Neuronal stem cell (in vitro differentiated cells): ENCODE measurements at regions not wholly inside any gene's neighbourhood (a gene's known extent, or its start where the extent isn't known, plus 50 kb on each side); places are given as distances from the start of the nearest gene placed in this dataset.
A peak's percentile ranks its signal among the peaks of the same experiment; 100 is the strongest.

Source experiments
- DNase-seq: peaks from one replicate; pipeline ENCODE4 v3.0.0-alpha.2; 2013; ENCODE audit warnings: low spot score
- H2AFZ ChIP-seq: one replicate; pipeline ENCODE4 v1.6.1; 2013; ENCODE audit warnings: mild to moderate bottlenecking, low read length, inconsistent platforms
- H2AK5ac ChIP-seq: 2 replicates; pipeline ENCODE4 v1.6.1; 2013; ENCODE audit warnings: low read depth, mild to moderate bottlenecking, inconsistent platforms, low read length, moderate library complexity, mixed read lengths
- H2BK120ac ChIP-seq: 2 replicates; pipeline ENCODE4 v1.6.1; 2013; ENCODE audit warnings: low read depth, mild to moderate bottlenecking, inconsistent platforms, low read length, moderate library complexity, mixed read lengths
- H2BK12ac ChIP-seq: one replicate; pipeline ENCODE4 v1.6.1; 2013; ENCODE audit warnings: low read length, inconsistent platforms
- H2BK15ac ChIP-seq: 2 replicates; pipeline ENCODE4 v1.6.1; 2013; ENCODE audit warnings: mild to moderate bottlenecking, low read length, inconsistent platforms, mixed read lengths
- H2BK5ac ChIP-seq: one replicate; pipeline ENCODE4 v1.6.1; 2013; ENCODE audit warnings: inconsistent platforms, mild to moderate bottlenecking, low read length, moderate library complexity
- H3K14ac ChIP-seq: one replicate; pipeline ENCODE4 v1.6.1; 2013; ENCODE audit warnings: low read length, inconsistent platforms
- H3K18ac ChIP-seq: 2 replicates; pipeline ENCODE4 v1.6.1; 2013; ENCODE audit warnings: low read length, inconsistent platforms
- H3K23ac ChIP-seq: 2 replicates; pipeline ENCODE4 v1.6.1; 2013; ENCODE audit warnings: low read depth, mild to moderate bottlenecking, mixed read lengths, low read length, inconsistent platforms; ENCODE audit not compliant: poor library complexity
- H3K27ac ChIP-seq: replicated peaks from 3 replicates; pipeline ENCODE4 v1.5.1; 2013; ENCODE audit warnings: low read length, inconsistent platforms
- H3K27me3 ChIP-seq, 3 experiments: 2 replicates each; pipeline ENCODE4 v1.6.1; 2013; ENCODE audit warnings: low read length in 3 of 3, mild to moderate bottlenecking in 2 of 3, inconsistent platforms in 1 of 3, low read depth in 1 of 3, mixed read lengths in 1 of 3, moderate library complexity in 1 of 3; ENCODE audit not compliant: control insufficient read depth in 3 of 3, insufficient read depth in 3 of 3
- H3K36me3 ChIP-seq, 2 donors: replicated peaks in 1 of 2; 2 replicates each; pipeline ENCODE4 v1.6.1; 2013; ENCODE audit warnings: low read length in 2 of 2; ENCODE audit not compliant: control insufficient read depth in 2 of 2, insufficient read depth in 2 of 2
- H3K4ac ChIP-seq: 2 replicates; pipeline ENCODE4 v1.6.1; 2013; ENCODE audit warnings: inconsistent platforms, mild to moderate bottlenecking, low read length, moderate library complexity
- H3K4me1 ChIP-seq, 2 donors: 1 replicate in 1 of 2; 2 replicates in 1 of 2; pipeline ENCODE4 v1.6.1; 2013; ENCODE audit warnings: low read length in 2 of 2, low read depth in 1 of 2; ENCODE audit not compliant: control insufficient read depth in 2 of 2, insufficient read depth in 1 of 2
- H3K4me2 ChIP-seq: one replicate; pipeline ENCODE4 v1.6.1; 2013; ENCODE audit warnings: mild to moderate bottlenecking, low read length, inconsistent platforms; ENCODE audit not compliant: insufficient read depth, poor library complexity, severe bottlenecking
- H3K4me3 ChIP-seq, 2 donors: 2 replicates each; pipeline ENCODE4 v1.5.1; 2013; ENCODE audit warnings: low read length in 2 of 2, mild to moderate bottlenecking in 2 of 2, inconsistent platforms in 1 of 2, moderate library complexity in 1 of 2
- H3K79me1 ChIP-seq: one replicate; pipeline ENCODE4 v1.6.1; 2013; ENCODE audit warnings: low read depth, mild to moderate bottlenecking, inconsistent platforms, low read length, moderate library complexity
- H3K9ac ChIP-seq: one replicate; pipeline ENCODE4 v1.6.1; 2013; ENCODE audit warnings: mild to moderate bottlenecking, low read depth, low read length, inconsistent platforms; ENCODE audit not compliant: poor library complexity
- H3K9me3 ChIP-seq, 2 donors: replicated peaks in 1 of 2; 2 replicates each; pipeline versions ENCODE3 to v1.6.1; 2013; ENCODE audit warnings: low read length in 2 of 2, mild to moderate bottlenecking in 2 of 2, inconsistent platforms in 1 of 2, low read depth in 1 of 2, mixed read lengths in 1 of 2, moderate library complexity in 1 of 2; ENCODE audit not compliant: control insufficient read depth in 2 of 2, insufficient read depth in 1 of 2
- H4K8ac ChIP-seq: one replicate; pipeline ENCODE4 v1.6.1; 2013; ENCODE audit warnings: low read depth, mild to moderate bottlenecking, inconsistent platforms, low read length, moderate library complexity
- H4K91ac ChIP-seq: one replicate; pipeline ENCODE4 v1.6.1; 2013; ENCODE audit warnings: low read length, low read depth, mild to moderate bottlenecking, inconsistent platforms; ENCODE audit not compliant: poor library complexity
- WGBS, 2 donors: extraction: QIAGEN DNeasy Blood & Tissue Kit; methylation state at CpG; one replicate each; pipeline ENCODE4 v1.1.7; 2013; ENCODE audit warnings: missing lambda C conversion rate in 2 of 2, mixed read lengths in 1 of 2; ENCODE audit not compliant: insufficient read length in 2 of 2, insufficient replicate concordance in 1 of 2; ENCODE audit errors: extremely low coverage in 2 of 2; 5-methylcytosine and 5-hydroxymethylcytosine counted together

DNA sequence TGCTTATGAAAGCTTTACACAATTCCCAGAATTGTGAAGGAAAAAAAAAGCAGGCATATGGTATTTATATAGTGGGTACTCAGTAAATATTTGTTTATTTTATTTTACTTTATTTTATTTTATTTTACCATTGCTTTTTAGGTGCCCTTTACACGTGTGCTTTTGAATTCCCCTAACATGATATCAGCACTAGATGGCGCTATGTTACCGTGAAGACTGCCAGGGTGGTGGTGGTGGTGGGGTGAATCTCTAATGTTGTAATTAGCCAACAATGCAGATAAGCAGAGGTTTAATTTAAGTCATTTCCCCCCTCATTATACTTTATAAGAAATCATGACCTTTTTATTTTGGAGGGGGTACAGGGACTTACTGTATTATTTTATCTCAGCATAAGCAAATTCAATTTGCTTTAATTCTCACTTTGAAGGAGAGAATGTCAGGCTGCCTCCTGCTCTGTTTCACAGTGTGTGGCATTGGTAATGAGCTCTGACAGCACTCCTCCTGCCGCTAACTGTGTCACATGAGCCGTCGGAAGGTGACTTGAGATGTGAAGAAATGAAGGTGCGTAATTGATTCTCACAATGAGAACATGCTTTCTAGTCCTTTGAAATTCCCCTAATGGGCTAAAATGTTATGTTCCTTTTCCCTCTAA lies 165.6 kb downstream of the YTHDC2 start:
- H3K18ac ChIP-seq, result no peak overlapping the region
- H4K8ac ChIP-seq, result no peak overlapping the region
- H3K4me3 ChIP-seq, result no peak overlapping the region
- H3K79me1 ChIP-seq, result no peaks in the 10 kb centered on the region
- H3K23ac ChIP-seq, result no peak overlapping the region
- H4K91ac ChIP-seq, result no peak overlapping the region
- peaks cover 8 to 10% of the 10 kb centered on the region in 2 donors for H3K9me3 ChIP-seq
- no peak overlapping the region for H2BK5ac ChIP-seq
- WGBS, 2 donors, result no CpG with 5 or more reads among the region's 7 CpGs
- no peak overlapping the region for H2BK120ac ChIP-seq
- no peak overlapping the region for H2AFZ ChIP-seq
- peaks cover 0 to 7% of the 10 kb centered on the region in 2 donors for H3K4me1 ChIP-seq
- H3K27ac ChIP-seq, result no peak overlapping the region
- no peak overlapping the region for H2BK12ac ChIP-seq
- H3K4ac ChIP-seq, result no peak overlapping the region
- H3K27me3 ChIP-seq, result no peaks in the 10 kb centered on the region
- H3K36me3 ChIP-seq, result peaks cover 0 to 2% of the 10 kb centered on the region in 2 donors
- H3K4me2 ChIP-seq, result no peak overlapping the region
- H2BK15ac ChIP-seq, result no peak overlapping the region
- DNase-seq, result peak; percentile 69
- H3K9ac ChIP-seq, result no peak overlapping the region
- no peak overlapping the region for H3K14ac ChIP-seq
- no peak overlapping the region for H2AK5ac ChIP-seq

GRCh38 chr5:113680534-113680933 lies 167.0 kb downstream of the YTHDC2 start:
- no peak overlapping the region for H3K9ac ChIP-seq
- no peak overlapping the region for H2AFZ ChIP-seq
- H3K36me3 ChIP-seq, result no peaks in the 10 kb centered on the region
- H3K27me3 ChIP-seq, result no peaks in the 10 kb centered on the region
- H3K4me3 ChIP-seq, result no peak overlapping the region
- no peak overlapping the region for H4K91ac ChIP-seq
- no peak overlapping the region for H2AK5ac ChIP-seq
- H2BK5ac ChIP-seq, result no peak overlapping the region
- H3K4me2 ChIP-seq, result no peak overlapping the region
- no peak overlapping the region for H3K14ac ChIP-seq
- no CpG with 5 or more reads among the region's 2 CpGs for WGBS, 2 donors
- no peak overlapping the region for H3K18ac ChIP-seq
- H2BK120ac ChIP-seq, result no peak overlapping the region
- no peaks in the 10 kb centered on the region for H3K79me1 ChIP-seq
- H3K23ac ChIP-seq, result no peak overlapping the region
- DNase-seq, result no peak
- H2BK12ac ChIP-seq, result no peak overlapping the region
- H3K27ac ChIP-seq, result no peak overlapping the region
- H2BK15ac ChIP-seq, result no peak overlapping the region
- H4K8ac ChIP-seq, result no peak overlapping the region
- H3K4me1 ChIP-seq, result peaks cover 0 to 7% of the 10 kb centered on the region in 2 donors
- no peaks in the 10 kb centered on the region for H3K9me3 ChIP-seq
- H3K4ac ChIP-seq, result no peak overlapping the region

- H2BK120ac ChIP-seq, result no peak overlapping the region
- no CpG with 5 or more reads among the region's 7 CpGs for WGBS, 2 donors
- DNase-seq, result peak; percentile 12
- H3K9ac ChIP-seq, result no peak overlapping the region
- H3K23ac ChIP-seq, result no peak overlapping the region
- H2AFZ ChIP-seq, result no peak overlapping the region
- H2BK15ac ChIP-seq, result no peak overlapping the region
- no peak overlapping the region for H2BK5ac ChIP-seq
- H4K8ac ChIP-seq, result no peak overlapping the region
- H3K4me1 ChIP-seq, result peaks cover 0 to 11% of the 10 kb centered on the region in 2 donors
- no peak overlapping the region for H2AK5ac ChIP-seq
- H3K36me3 ChIP-seq, result no peaks in the 10 kb centered on the region
- no peak overlapping the region for H3K4me3 ChIP-seq
- H4K91ac ChIP-seq, result no peak overlapping the region
- H3K4me2 ChIP-seq, result no peak overlapping the region
- H3K4ac ChIP-seq, result no peak overlapping the region
- H3K79me1 ChIP-seq, result no peaks in the 10 kb centered on the region
- H3K27me3 ChIP-seq, result no peaks in the 10 kb centered on the region
- H3K27ac ChIP-seq, result no peak overlapping the region
- no peak overlapping the region for H3K14ac ChIP-seq
- H2BK12ac ChIP-seq, result no peak overlapping the region
- no peaks in the 10 kb centered on the region for H3K9me3 ChIP-seq
- H3K18ac ChIP-seq, result no peak overlapping the region
These were observed 169.1 kb downstream of the YTHDC2 start for GRCh38 chr5:113682497-113683136.

- no peak overlapping the region for H3K4me3 ChIP-seq
- H3K4me2 ChIP-seq, result no peak overlapping the region
- DNase-seq, result no peak
- no peaks in the 10 kb centered on the region for H3K79me1 ChIP-seq
- no peak overlapping the region for H3K27ac ChIP-seq
- H3K18ac ChIP-seq, result no peak overlapping the region
- no peak overlapping the region for H2AK5ac ChIP-seq
- no peak overlapping the region for H2BK12ac ChIP-seq
- no peaks in the 10 kb centered on the region for H3K36me3 ChIP-seq
- no peak overlapping the region for H2BK15ac ChIP-seq
- H3K23ac ChIP-seq, result no peak overlapping the region
- H3K9me3 ChIP-seq, result no peaks in the 10 kb centered on the region
- no peak overlapping the region for H2AFZ ChIP-seq
- H3K14ac ChIP-seq, result no peak overlapping the region
- H3K27me3 ChIP-seq, result no peaks in the 10 kb centered on the region
- peaks cover 0 to 11% of the 10 kb centered on the region in 2 donors for H3K4me1 ChIP-seq
- no peak overlapping the region for H2BK120ac ChIP-seq
- WGBS, 2 donors, result no CpG with 5 or more reads among the region's 2 CpGs
- H4K91ac ChIP-seq, result no peak overlapping the region
- no peak overlapping the region for H4K8ac ChIP-seq
- H2BK5ac ChIP-seq, result no peak overlapping the region
- no peak overlapping the region for H3K4ac ChIP-seq
- H3K9ac ChIP-seq, result no peak overlapping the region
These were observed 169.7 kb downstream of the YTHDC2 start for GRCh38 chr5:113683211-113683610.
